GM12878 (cell line): ENCODE measurements at regions not wholly inside any gene's neighbourhood (a gene's known extent, or its start where the extent isn't known, plus 50 kb on each side); places are given as distances from the start of the nearest gene placed in this dataset.

Experiments
- BCL3 ChIP-seq: IDR thresholded peaks from 2 replicates; pipeline ENCODE4 v1.6.1; 2011; ENCODE audit warnings: borderline replicate concordance, low read depth, mild to moderate bottlenecking, moderate library complexity, low read length; ENCODE audit not compliant: insufficient read depth, poor library complexity, severe bottlenecking
- MAX ChIP-seq: IDR thresholded peaks from 2 replicates; pipeline ENCODE4 v1.6.1; 2012; ENCODE audit warnings: low read depth, low read length, improper control_type of control experiment

DNA sequence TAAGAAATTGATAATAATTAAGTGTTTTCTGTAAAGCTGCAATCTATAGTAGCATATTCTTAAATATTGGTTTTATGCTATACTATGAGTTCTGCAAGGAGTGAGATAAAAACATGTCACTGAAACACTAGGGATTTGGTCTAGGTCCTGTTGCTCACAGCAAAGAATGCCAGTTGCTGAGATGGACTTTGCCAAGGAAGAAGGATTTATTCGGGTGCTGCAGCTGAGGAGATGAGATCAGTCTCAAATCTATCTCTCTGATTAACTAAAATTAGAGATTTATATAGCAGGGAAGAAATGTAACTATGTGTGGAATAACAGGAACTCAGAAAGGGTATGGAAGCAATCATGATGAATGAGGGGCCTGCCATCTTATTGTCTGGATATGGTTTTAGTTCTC, 1569.9 kb downstream of the PCDH7 start:
- no peak for TF ChIP-seq BCL3
- no peak for TF ChIP-seq MAX
